NCI-H345 (cell line): ENCODE measurements at regions not wholly inside any gene's neighbourhood (a gene's known extent, or its start where the extent isn't known, plus 50 kb on each side); places are given as distances from the start of the nearest gene placed in this dataset.
"Not testable (repeated sequence)": the region's sequence is repeated elsewhere in the genome, so short reads cannot be mapped to it uniquely, and the experiment has no call there.

Source experiments
- DNase-seq: peaks from one replicate; lab custom pipeline; 2025; lab: John Stamatoyannopoulos, UW

GRCh38 chr21:25487046-25487594, 120.2 kb downstream of the MRPL39 start:
- DNase-seq: no peak

GRCh38 chr21:25485914-25486313, 121.4 kb downstream of the MRPL39 start:
- no peak for DNase-seq

- DNase-seq: no peak
Observed at GRCh38 chr21:25467896-25468295, 139.4 kb downstream of the MRPL39 start.

GRCh38 chr21:25467071-25467470, 140.2 kb downstream of the MRPL39 start:
- DNase-seq: not testable (repeated sequence)

- no peak for DNase-seq
Observed at GRCh38 chr21:25466470-25466869, 140.8 kb downstream of the MRPL39 start.

GRCh38 chr21:25465263-25465662, 142.0 kb downstream of the MRPL39 start:
- DNase-seq: no peak

GRCh38 chr21:25464275-25464674, 143.0 kb downstream of the MRPL39 start:
- DNase-seq: no peak

GRCh38 chr21:25462517-25462971, 144.7 kb downstream of the MRPL39 start:
- DNase-seq: no peak

- DNase-seq: no peak
Observed at GRCh38 chr21:25461725-25462124, 145.6 kb downstream of the MRPL39 start.

- no peak for DNase-seq
Observed at GRCh38 chr21:25459993-25460392, 147.3 kb downstream of the MRPL39 start.

- no peak for DNase-seq
Observed at GRCh38 chr21:25459365-25459764, 147.9 kb downstream of the MRPL39 start.

- DNase-seq: no peak
Observed at GRCh38 chr21:25458484-25458883, 148.8 kb downstream of the MRPL39 start.

- no peak for DNase-seq
Observed at GRCh38 chr21:25457946-25458345, 149.3 kb downstream of the MRPL39 start.

- no peak for DNase-seq
Observed at GRCh38 chr21:25457411-25457810, 149.9 kb downstream of the MRPL39 start.

GRCh38 chr21:25456672-25457071, 150.6 kb downstream of the MRPL39 start:
- DNase-seq: no peak

GRCh38 chr21:25453524-25453923, 153.8 kb downstream of the MRPL39 start:
- DNase-seq: no peak

GRCh38 chr21:25449950-25450349, 157.3 kb downstream of the MRPL39 start:
- no peak for DNase-seq

GRCh38 chr21:25441835-25442234, 165.4 kb downstream of the MRPL39 start:
- no peak for DNase-seq

- DNase-seq: not testable (repeated sequence)
Observed at GRCh38 chr21:25437465-25437864, 169.8 kb downstream of the MRPL39 start.

- no peak for DNase-seq
Observed at GRCh38 chr21:25428537-25428936, 178.7 kb downstream of the MRPL39 start.

- DNase-seq: no peak
Observed at GRCh38 chr21:25427828-25428227, 179.5 kb downstream of the MRPL39 start.

- DNase-seq: no peak
Observed at GRCh38 chr21:25426580-25426979, 180.7 kb downstream of the MRPL39 start.

- no peak for DNase-seq
Observed at GRCh38 chr21:25425156-25425555, 182.1 kb downstream of the MRPL39 start.

GRCh38 chr21:25424634-25425033, 182.6 kb downstream of the MRPL39 start:
- no peak for DNase-seq

- DNase-seq: no peak
Observed at GRCh38 chr21:25424048-25424447, 183.2 kb downstream of the MRPL39 start.
